ENCODE measurements at regions not wholly inside any gene's neighbourhood (a gene's known extent, or its start where the extent isn't known, plus 50 kb on each side); places are given as distances from the start of the nearest gene placed in this dataset.

DNA sequence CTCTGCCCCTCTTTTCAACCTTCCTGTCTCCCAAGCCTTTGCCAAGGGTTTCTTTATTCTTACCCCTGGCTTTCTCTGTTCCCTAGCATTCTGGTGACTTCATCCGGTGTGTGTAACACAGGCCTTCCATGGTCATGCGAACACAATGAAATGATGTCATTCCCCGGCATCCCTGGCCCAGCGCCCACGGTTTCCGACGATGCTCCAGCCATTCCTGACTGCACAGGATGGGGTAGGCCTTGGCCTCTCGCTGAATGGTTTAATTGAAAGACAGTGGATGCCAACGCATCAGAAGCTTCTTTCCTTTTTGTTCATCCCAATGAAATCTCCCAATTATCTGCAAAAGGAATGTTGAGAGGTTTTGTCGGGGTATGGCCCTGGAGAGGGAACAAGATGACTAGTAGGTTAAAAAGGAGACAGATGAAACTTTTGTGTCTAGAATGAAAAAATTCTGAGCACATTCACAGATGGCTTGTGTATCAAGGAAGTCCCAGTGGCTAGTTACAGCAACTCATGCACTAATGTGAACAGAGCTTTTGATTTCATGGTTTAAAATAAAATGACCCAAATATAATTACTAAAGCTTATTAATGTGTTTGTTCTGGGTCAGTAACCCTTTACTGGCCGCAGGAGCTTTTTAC lies 655.0 kb downstream of the QKI start:
- TF ChIP-seq, protein P1, sequence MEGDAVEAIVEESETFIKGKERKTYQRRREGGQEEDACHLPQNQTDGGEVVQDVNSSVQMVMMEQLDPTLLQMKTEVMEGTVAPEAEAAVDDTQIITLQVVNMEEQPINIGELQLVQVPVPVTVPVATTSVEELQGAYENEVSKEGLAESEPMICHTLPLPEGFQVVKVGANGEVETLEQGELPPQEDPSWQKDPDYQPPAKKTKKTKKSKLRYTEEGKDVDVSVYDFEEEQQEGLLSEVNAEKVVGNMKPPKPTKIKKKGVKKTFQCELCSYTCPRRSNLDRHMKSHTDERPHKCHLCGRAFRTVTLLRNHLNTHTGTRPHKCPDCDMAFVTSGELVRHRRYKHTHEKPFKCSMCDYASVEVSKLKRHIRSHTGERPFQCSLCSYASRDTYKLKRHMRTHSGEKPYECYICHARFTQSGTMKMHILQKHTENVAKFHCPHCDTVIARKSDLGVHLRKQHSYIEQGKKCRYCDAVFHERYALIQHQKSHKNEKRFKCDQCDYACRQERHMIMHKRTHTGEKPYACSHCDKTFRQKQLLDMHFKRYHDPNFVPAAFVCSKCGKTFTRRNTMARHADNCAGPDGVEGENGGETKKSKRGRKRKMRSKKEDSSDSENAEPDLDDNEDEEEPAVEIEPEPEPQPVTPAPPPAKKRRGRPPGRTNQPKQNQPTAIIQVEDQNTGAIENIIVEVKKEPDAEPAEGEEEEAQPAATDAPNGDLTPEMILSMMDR (IDR thresholded peaks at IDR 0.05; ENCODE audit: insufficient read depth, low read depth, low read length) = no peak
- no peak for TF ChIP-seq EZH2 (IDR thresholded peaks at IDR 0.05; ENCODE audit: insufficient read depth, low read length)
